HG03095 (cell line): ENCODE measurements at regions not wholly inside any gene's neighbourhood (a gene's known extent, or its start where the extent isn't known, plus 50 kb on each side); places are given as distances from the start of the nearest gene placed in this dataset.
"Not testable (repeated sequence)": the region's sequence is repeated elsewhere in the genome, so short reads cannot be mapped to it uniquely, and the experiment has no call there.

Source experiments
- ATAC-seq: cut with Tn5 transposase; IDR thresholded peaks from one replicate; pipeline ENCODE4 v1.9.1; 2021; ENCODE audit warnings: moderate library complexity; ENCODE audit not compliant: unreplicated experiment

DNA sequence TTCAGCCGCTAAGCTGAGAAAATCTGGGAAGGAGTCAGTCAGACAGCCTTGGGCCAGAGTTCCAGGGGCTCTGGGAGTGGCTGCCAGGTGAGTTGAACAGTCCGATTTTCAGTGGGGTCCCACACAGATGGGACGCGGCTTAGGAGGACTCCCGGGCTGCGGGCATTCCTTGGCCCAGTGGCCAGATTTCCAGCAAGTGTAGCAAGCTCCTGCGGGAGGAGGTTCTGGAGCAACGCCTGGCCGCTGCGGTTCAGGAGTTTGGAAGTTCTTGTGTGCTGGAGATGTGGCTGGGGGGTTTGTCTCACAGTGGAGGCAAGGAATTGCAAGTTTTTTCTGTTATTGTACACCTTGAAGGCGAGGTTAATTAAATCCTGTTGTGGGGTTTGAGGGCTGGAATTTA lies 1020.1 kb upstream of the MANEA start:
- not testable (repeated sequence) for ATAC-seq

DNA sequence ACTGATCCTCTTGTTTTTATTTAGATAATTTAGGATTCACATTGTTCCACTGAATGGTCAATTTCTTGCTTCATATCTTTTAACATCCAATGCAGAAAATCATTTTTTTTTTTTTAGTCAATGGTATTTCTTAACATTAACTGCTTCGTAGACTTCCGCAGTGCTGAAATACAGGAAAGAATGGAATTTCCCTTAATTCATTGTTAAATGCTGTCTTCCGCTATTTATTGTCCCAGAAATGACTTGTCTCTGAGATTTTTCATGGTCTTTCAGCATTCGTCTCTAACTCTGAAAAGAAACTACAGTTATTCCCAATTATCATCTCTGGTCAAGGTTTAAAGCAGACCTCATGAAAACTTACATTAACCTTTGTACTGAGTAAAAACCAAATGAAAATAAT lies 1029.1 kb upstream of the MANEA start:
- no peak for ATAC-seq

DNA sequence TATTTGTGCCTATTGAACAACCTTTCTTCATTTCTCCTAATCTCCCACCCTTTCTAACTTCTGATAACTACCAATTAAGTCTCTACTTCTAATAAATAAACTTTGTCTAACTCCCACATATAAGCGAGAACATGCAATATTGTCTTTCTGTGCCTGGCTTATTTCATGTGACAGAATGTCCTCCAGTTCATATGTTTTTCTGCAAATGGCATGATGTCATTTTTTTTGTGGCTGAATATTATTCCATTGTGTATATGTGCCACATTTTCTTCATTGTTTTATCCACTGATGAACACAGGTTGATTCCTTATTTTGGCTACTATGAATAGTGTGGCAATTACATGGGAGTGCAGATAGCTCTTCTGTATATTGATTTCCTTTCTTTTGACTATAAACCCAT lies 1041.5 kb upstream of the MANEA start:
- ATAC-seq, result no peak

DNA sequence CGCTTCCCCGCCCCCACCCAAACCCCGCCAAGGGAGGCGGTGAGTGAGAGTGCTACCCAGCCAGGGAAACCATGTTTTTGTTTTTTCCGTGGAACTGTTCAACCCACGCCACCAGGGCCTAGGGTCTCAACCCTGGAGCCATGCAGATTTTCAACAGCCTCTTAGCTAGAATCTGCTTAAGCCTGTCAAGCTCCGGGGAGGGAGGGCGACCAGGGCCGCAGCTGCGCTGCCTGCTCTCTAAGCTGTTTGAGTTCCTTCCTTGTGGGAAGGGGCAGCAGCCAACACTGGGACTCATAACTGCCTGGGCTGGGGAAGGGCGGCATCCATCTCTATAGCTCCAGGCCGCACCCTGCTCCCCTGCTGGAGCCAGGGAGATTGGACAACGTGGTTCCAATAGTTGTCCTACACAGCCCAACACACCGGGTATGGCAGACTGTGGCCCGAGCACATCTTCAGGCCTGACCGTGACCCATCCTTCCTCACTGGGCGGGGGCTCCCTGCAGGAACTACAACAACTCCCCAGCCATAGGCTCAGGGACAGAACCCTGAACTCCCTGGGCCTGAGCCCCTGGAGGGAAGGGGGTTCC lies 1065.7 kb upstream of the MANEA start:
- no peak for ATAC-seq

DNA sequence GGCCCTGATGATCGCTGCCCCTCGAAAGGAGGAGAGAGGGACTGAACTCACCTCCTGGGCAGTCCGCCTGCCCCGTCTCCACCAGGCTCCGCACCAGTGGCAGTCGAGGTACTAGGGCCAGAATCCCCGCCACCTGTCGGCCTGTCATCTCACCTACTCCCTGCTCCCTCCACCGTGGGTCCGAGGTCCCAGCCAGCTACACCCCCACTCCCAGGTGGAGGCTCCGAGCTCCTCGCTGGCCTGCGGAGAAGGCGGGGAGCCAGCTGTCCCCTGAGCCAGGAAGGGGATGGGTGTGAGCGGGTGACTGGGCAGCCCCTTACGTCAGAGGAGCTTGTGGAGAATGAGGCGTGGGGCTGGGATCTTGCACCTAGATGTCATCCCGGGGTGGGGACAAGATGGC lies 1066.5 kb upstream of the MANEA start:
- ATAC-seq, result no peak

DNA sequence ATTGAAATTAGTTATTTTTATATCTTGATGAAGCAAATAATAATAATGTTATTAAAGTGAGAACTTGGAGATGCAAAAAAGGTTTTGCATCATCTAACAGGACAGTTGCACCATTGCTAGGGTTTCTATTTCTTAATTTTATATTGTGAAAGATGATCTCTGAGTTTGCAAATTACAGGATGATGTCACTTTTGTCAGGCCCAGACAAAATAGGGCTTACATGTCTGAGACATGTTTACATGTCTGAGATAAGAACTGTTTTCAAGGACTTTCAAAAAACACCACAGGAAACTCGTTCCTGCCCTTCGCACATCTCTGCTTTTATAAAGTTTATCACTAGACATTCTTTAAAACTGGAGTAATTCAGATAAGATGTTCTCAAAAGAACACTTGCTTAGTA lies 1075.8 kb upstream of the MANEA start:
- no peak for ATAC-seq

DNA sequence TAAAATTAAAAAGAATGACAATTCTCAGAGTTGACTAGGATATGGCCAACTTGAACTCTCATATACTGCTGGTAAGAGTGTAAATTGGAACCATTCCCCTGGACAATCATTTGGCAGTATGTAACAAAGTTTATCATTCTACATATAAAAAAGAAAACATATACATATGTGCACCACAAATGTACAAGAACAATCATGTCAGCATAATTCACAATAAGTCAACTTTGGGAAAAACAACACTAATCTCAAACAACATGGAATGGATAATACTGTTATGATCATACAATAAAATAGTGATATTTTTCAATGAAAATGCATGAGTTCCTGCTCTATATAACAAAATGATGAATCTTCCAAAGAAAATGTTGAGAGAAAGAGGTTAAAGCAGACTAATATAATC lies 1078.7 kb upstream of the EPHA7 start:
- ATAC-seq, result no peak

DNA sequence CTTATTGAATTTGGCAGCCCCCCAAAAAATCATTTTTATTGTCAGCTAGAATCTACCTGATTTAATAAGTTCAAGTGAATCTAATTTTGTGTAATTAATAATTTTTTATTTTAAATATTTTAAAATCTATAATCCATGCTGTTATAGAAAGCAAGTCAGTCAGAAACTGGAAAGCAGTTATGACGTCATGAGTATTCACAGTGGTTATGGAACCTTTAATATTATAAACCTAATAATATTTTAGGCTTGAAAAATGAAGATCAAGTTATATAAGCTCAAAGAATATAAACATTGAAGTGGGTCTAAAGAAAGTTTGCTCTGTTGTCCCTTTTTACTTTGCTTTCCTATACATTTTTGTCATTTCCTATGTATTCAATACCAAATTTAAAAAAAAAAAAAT lies 1075.1 kb upstream of the EPHA7 start:
- no peak for ATAC-seq

DNA sequence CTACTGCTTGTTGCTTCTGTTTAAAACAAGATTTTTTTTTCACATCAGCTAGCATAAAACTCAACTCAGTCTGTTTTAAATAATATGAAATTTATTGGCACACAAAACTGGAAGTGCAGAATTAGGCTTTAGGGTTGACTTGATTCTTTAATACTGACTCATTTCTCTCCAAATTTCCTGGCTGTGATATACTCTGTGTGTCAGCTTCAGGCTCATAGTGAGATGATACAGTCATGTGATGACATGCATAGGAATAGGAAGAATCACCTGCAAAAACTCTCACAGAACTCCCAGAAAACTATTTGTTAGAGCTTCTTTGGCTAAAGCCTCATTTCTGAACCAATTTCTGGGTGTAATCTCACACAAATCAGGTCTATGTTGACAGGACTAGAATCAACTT lies 1068.0 kb upstream of the EPHA7 start:
- no peak for ATAC-seq

DNA sequence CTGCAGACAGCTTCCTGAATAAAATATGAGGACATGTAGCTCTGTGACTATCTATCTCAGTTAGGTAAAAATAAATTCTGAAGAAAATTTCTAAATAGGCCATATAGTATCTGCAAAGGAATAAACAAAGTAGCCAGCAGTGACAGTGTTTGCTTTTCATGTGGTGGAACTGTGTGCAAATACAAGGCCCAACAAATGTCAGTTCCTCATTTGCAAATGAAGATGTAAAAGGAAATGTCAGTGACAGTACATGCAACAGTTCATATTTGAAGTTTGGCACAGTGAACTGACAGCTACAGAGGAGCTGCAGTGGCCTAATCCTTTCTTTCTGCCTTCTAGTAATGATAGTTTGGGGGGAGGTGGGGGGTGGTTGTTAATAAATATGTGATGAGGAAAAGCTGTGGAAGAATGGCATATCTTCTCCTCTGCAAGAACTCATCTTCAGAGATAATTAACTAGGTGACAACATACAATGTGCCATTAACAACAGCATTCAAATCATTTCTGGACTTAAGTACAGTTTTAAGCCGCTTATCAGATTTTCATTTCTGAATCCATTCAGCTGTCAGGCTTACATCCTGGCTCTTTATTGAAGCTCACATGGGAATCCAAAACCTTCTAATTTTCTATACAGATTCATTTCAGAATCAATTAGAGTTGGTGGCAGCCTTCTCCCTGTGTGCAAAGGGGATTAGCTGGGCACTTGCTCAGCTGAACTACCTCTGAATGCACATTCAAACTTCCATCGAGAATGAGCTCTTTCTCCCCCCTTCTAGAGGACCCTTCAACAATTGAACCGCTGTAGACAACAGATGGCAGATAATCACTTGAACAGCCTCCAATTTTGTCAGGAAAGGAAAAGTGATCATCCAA lies 1059.0 kb upstream of the EPHA7 start:
- ATAC-seq, result no peak

DNA sequence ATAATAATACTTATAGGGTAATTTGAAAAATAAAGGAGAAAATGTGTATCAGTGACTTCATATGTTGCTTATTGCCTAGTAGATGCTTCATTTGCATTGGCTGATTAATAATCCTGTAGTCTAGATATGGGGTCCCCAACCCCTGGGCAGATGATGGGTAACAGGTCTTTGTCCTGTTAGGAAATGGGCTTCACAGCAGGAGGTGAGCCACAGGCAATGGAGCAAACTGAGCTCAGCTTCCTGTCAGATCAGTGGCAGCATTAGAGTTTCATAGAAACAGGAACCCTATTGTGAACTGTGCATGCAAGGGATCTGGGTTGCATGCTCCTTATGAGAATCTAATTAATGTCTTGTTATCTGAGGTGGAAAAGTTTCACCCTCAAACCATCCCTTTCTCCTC lies 1049.5 kb upstream of the EPHA7 start:
- no peak for ATAC-seq

DNA sequence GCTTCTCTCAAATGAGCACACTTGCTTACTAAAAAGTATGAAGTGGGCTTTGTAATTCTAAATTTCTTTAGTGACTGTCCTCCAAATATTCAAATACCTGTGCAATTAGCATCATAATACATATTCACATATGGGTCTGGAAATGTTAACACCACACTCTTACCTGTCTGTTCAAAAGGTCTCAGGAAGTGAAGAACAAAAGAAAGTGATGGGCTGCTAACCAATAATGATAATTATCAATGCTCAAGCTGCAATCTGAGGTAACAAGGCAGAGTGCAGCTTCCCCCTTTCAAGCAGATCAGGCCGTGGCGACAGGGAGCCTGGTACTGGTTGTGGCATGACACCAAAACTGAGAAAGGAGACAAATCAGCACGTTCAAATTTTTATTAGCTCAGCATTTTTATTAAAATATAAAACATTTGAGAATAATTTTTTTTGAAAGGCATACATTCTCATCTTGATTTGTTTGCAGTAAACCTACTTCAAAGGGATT lies 1044.7 kb upstream of the EPHA7 start:
- ATAC-seq, result no peak

DNA sequence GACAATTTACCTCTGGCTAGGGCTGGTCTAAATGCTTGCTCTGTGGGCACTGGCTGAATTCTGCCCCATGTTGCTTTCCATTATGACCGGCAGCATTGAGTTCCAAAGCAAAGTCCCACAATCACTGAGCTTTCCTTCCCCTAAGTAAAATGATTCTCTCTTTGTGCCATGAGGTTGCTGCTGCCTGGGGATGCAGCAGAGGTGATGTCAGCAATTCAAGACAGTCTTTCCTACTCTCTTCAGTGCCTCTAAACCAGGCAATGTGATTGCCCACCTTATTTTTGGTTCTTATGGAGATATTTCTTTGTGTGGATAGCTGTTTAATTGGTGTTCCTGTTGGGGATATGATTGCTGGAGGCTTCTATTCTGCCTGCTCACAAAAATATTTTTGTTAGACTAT lies 1043.9 kb upstream of the EPHA7 start:
- ATAC-seq, result no peak

DNA sequence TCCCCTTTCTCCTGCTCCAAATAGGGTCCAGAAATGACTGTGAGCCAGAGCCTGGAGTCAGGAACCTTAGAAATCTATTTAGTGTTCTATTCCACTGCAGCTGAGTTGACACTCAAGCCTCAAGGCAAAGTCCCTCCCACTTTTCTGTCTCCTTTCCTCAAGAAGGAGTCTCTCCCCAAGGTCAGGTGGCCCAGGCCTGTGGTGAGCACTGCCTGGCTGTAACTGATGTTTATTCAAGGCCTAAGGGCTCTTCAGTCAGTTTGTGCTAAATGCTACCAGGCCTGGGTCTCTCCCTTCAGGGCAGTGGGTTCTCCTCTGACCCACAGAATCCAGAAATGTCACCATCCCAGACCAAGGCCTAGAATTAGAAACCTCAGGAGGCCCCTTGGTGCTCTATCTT lies 1042.9 kb upstream of the EPHA7 start:
- ATAC-seq, result no peak

DNA sequence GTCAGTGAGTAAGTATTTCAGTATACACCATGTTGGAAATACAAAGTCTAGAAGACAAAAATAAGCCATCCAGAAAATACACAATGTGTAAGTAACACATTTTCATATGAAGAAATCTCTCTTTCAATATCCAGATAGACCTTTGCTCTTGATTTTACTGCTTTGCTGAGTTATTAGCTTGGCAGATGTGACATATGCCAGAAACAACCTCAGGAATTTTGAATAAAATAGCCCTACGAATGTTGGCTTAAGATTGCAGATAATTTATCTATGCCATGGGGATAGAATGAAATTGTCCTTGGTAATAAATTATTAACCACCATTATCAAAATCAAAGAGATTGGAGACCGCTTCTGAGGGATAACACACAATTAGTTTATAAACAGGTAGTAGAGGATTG lies 1036.9 kb upstream of the EPHA7 start:
- ATAC-seq, result no peak

DNA sequence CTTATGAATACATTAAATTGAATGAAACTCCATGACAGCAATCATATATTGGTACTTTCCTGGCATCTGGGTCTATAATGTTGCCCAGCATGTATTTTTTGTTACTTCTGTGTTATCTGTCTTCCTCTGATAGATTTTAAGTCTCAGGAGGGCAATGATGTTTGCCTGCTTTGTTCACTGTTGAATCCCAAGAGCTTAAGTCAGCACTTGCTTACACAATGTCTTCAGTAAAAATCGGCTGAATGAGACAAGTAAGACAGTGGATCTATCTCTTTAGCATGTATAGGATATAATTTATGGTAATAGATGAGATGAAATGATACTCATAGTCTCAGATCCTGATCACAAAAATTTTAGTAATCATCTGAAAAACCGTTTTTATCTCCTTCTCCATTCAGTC lies 1034.9 kb upstream of the EPHA7 start:
- ATAC-seq, result no peak

DNA sequence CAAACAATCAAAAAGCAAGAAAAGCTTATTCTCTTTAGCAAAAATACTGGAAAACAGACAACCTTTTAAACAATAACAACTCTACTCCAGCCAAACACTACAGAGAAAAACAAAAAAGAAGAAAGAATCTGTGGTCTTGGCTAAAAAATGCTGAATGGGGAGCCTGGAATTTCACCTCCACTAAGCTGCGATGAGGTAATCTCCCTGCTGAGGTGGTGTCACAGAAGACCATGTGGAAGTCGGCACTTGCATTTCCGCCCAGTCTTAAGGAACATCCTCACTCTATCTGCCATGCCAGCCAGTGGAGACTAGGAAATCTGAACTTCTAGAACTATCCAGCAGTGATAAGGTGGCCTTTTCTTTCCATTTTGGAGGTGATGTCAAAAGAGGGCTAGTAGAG lies 1026.8 kb upstream of the EPHA7 start:
- no peak for ATAC-seq

DNA sequence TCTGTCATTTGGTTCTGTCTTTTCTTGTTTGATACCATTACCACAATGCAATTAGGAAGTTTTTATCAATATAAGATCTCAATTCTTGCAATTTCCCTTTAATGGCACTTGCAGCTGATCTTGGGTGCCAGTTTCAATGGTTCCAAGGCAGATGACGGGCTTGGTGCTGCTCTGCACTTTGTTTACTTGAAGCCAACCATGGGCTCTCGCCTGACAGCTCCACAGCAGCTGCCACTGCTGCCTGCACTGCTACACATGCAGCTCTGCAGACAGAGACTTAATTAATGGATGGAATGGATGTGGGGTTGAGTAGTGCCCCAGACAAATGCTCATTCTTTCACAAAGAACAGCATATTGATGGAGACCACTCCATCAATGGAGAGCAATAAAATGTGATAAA lies 1024.3 kb upstream of the EPHA7 start:
- no peak for ATAC-seq

DNA sequence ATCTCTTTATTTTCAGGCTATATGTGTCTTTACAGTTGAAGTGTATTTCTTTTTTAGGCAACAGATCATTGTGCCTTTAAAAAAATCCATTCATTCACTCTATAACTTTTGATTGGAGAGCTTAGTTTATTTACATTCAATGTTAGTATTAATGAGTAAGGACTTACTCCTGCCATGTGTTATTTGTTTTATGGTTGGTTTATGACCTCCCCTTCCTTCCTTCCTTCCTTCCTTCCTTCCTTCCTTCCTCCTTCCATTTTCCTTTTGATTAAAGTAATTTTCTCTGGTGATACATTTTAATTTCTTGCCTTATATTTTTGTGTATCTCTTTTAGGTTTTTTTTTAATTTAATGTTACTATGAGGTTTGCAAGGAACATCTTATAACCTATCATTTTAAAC lies 1005.3 kb upstream of the EPHA7 start:
- ATAC-seq, result no peak

DNA sequence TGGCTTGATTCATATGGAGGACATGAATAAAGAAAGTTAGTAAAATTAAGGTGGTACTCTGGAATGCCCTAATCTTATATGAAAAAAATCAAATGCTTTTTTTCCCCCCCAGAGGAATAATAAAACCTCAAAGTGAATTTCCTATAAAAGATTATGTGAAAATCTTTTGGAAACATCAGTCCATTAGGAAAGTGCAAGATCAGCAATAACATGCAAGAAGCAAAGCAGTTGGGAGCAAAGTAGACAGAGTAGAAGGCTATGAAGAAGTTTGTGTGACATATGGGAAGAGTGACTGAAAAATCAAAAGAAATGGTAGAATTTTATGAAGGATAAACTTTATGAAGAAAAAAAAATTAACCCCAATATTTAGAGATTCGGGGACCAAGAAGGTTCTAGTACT lies 998.0 kb upstream of the EPHA7 start:
- no peak for ATAC-seq

DNA sequence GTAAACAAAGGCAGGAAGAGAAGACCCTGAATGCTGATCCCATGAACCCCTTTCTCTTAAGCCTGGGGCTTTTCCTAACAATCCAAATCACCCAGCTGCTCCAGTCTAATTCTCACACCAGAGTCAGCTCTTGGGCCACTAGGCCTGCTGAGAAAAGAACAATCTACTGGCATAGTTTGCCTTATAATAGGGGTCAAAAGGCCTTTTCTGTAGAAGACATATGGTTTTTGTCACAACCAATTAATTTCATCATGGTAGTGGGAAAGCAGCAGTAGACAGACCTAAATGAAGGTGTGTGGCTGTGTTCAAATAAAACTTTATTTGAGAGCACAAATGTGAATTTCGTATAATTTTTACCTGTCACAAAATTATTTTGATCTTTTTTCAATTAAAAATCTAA lies 994.7 kb upstream of the EPHA7 start:
- no peak for ATAC-seq

DNA sequence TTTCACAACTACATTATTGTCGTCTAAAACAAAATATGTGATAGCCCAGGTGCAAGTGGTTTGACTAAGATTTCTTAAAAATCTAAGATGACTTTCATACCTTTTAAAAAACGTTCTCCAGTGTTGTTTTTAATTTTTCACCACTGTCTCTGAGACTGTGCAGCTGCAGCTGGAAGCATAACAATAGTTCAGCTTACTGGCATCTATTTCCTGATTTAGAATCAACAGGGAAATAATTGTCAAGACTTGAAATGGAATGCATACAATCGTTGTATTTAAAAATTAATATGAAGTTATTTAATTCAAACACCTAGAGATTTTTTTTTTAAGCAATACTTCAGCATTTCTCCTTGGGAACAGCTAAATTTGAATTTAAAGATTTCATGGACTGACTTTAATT lies 982.0 kb upstream of the EPHA7 start:
- no peak for ATAC-seq

DNA sequence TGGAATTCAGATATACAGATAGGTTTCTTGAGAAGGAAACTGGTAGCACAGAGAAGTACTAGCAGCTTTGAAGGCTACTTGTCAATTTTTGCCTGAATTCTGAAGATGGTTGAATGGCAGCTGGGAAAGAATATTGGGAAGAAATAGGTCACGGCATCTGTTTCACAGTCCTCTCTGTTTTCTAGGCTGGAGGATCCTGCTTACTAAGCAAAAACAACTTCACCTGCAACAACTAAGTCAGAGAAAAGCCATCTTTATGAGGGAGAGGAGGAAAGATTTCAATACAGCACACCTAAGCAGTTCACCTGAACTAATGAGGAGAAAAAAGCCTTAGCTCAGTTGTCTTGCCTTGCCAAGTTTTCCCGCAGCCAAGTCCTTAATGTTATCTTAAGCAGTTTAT lies 975.5 kb upstream of the EPHA7 start:
- ATAC-seq, result no peak
